ENCODE measurements at regions not wholly inside any gene's neighbourhood (a gene's known extent, or its start where the extent isn't known, plus 50 kb on each side); places are given as distances from the start of the nearest gene placed in this dataset.

GRCh38 chr20:50242548-50242862 lies 51.9 kb downstream of the CEBPB start:
- Histone ChIP-seq H3K27ac (no peak overlapping the region), H3K9me3 (no peaks in the 10 kb centered on the region), H3K27me3 (peaks cover 7% of the 10 kb centered on the region), H3K4me1 (peaks cover 0 to 11% (median 0%) of the 10 kb centered on the region in 3 donors), H3K4me3 (no peak overlapping the region), H3K36me3 (no peaks in the 10 kb centered on the region)
- ATAC-seq = no peak
- TF ChIP-seq CTCF (IDR thresholded peaks at IDR 0.05) = no peak
- TF ChIP-seq EP300 (IDR thresholded peaks at IDR 0.05) = no peak
- no peak for TF ChIP-seq POLR2AphosphoS5 (IDR thresholded peaks at IDR 0.05)
- TF ChIP-seq POLR2A (IDR thresholded peaks at IDR 0.05) = no peak
- 65 to 80% methylated on average over 2 to 3 of the region's 6 CpGs for WGBS, 2 donors (ENCODE audit: low coverage in 1 of 2)

GRCh38 chr20:50242863-50243609 lies 52.4 kb downstream of the CEBPB start:
- ATAC-seq = no peak
- Histone ChIP-seq H3K4me3 (no peak overlapping the region), H3K36me3 (no peaks in the 10 kb centered on the region), H3K9me3 (no peaks in the 10 kb centered on the region), H3K4me1 (peaks cover 0 to 11% (median 0%) of the 10 kb centered on the region in 3 donors), H3K27ac (no peak overlapping the region), H3K27me3 (peaks cover 7% of the 10 kb centered on the region)
- WGBS, 2 donors (ENCODE audit: low coverage in 1 of 2) = 75 to 90% methylated on average over 5 of the region's 27 CpGs
- TF ChIP-seq POLR2A (IDR thresholded peaks at IDR 0.05) (no peak), POLR2AphosphoS5 (IDR thresholded peaks at IDR 0.05) (no peak), CTCF (IDR thresholded peaks at IDR 0.05) (no peak), EP300 (IDR thresholded peaks at IDR 0.05) (no peak)

- H3K9me3 ChIP-seq = no peaks in the 10 kb centered on the region
- no peaks in the 10 kb centered on the region for H3K36me3 ChIP-seq
- H3K4me1 ChIP-seq = peaks cover 0 to 11% (median 0%) of the 10 kb centered on the region in 3 donors
- WGBS, 2 donors (ENCODE audit: low coverage in 1 of 2) = 86 to 90% methylated on average over 2 to 4 of the region's 15 CpGs
- peaks cover 7% of the 10 kb centered on the region for H3K27me3 ChIP-seq
- H3K4me3 ChIP-seq = no peak overlapping the region
- ATAC-seq = no peak
- H3K27ac ChIP-seq = no peak overlapping the region
- no peak for TF ChIP-seq EP300 (IDR thresholded peaks at IDR 0.05)
These were observed 53.2 kb downstream of the CEBPB start for GRCh38 chr20:50243610-50244351.

- no peak overlapping the region for H3K27ac ChIP-seq
- no peak for TF ChIP-seq POLR2AphosphoS5 (IDR thresholded peaks at IDR 0.05)
- TF ChIP-seq POLR2A (IDR thresholded peaks at IDR 0.05) = no peak
- no peak for TF ChIP-seq CTCF (IDR thresholded peaks at IDR 0.05)
- no peaks in the 10 kb centered on the region for H3K9me3 ChIP-seq
- H3K36me3 ChIP-seq = no peaks in the 10 kb centered on the region
- peaks cover 0 to 11% (median 0%) of the 10 kb centered on the region in 3 donors for H3K4me1 ChIP-seq
- no peak for ATAC-seq
- no peak overlapping the region for H3K4me3 ChIP-seq
- 100% methylated on average over 4 of the region's 9 CpGs; no CpG with 5 or more reads in 1 of the 2 donors for WGBS, 2 donors (ENCODE audit: low coverage in 1 of 2)
- peaks cover 7% of the 10 kb centered on the region for H3K27me3 ChIP-seq
These were observed 53.9 kb downstream of the CEBPB start for GRCh38 chr20:50244352-50245149.

Data from gastroesophageal sphincter (tissue), 4 donors.